ENCODE measurements at regions not wholly inside any gene's neighbourhood (a gene's known extent, or its start where the extent isn't known, plus 50 kb on each side); places are given as distances from the start of the nearest gene placed in this dataset.
"Not testable (repeated sequence)": the region's sequence is repeated elsewhere in the genome, so short reads cannot be mapped to it uniquely, and the experiment has no call there.

DNA sequence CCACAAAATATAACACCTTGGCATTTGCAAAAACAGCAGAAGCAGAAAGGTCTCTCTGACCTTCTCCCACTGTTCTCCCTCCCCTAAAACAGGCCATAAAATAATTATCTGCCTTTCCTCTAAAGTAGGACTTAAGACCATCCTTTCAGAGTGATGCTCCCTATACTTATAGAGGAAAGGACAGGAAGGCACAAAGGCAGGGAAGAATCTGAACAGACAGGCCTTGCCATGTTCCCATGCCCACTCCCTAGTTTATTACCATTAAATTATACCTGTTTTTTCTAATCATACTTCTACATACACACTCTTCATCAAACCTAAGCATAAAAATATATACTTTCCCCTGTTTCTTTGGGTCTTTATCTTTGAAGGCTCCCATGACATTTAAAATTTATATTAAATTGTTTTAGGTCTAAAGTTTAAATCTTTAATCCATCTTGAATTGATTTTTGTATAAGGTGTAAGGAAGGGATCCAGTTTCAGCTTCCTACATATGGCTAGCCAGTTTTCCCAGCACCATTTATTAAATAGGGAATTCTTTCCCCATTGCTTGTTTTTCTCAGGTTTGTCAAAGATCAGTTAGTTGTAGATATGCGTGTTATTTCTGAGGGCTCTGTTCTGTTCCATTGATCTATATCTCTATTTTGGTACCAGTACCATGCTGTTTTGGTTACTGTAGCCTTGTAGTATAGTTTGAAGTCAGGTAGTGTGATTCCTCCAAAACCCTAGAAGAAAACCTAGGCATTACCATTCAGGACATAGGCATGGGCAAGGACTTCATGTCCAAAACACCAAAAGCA, 755.8 kb upstream of the ADGRB3 start (continued):
- TF ChIP-seq, protein P1, sequence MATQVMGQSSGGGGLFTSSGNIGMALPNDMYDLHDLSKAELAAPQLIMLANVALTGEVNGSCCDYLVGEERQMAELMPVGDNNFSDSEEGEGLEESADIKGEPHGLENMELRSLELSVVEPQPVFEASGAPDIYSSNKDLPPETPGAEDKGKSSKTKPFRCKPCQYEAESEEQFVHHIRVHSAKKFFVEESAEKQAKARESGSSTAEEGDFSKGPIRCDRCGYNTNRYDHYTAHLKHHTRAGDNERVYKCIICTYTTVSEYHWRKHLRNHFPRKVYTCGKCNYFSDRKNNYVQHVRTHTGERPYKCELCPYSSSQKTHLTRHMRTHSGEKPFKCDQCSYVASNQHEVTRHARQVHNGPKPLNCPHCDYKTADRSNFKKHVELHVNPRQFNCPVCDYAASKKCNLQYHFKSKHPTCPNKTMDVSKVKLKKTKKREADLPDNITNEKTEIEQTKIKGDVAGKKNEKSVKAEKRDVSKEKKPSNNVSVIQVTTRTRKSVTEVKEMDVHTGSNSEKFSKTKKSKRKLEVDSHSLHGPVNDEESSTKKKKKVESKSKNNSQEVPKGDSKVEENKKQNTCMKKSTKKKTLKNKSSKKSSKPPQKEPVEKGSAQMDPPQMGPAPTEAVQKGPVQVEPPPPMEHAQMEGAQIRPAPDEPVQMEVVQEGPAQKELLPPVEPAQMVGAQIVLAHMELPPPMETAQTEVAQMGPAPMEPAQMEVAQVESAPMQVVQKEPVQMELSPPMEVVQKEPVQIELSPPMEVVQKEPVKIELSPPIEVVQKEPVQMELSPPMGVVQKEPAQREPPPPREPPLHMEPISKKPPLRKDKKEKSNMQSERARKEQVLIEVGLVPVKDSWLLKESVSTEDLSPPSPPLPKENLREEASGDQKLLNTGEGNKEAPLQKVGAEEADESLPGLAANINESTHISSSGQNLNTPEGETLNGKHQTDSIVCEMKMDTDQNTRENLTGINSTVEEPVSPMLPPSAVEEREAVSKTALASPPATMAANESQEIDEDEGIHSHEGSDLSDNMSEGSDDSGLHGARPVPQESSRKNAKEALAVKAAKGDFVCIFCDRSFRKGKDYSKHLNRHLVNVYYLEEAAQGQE (IDR thresholded peaks at IDR 0.05; ENCODE audit: borderline replicate concordance) = not testable (repeated sequence)
- TF ChIP-seq, protein P1 (CRISPR knock-in tag; IDR thresholded peaks at IDR 0.05; ENCODE audit: low read depth) = peak; percentile 90
- TF ChIP-seq NONO (IDR thresholded peaks at IDR 0.05; ENCODE audit: low read depth in 2 of 2, low read length in 1 of 2) (peak in 1 of 2 experiments; percentile 32; a peak in 1 of 4 replicates), KDM5B (IDR thresholded peaks at IDR 0.05; ENCODE audit: insufficient replicate concordance, low read depth, low read length) (peak; percentile 93), SRF (CRISPR knock-in tag; IDR thresholded peaks at IDR 0.05) (peak in 1 of 2 experiments; percentile 90; a peak in 2 of 4 replicates), L3MBTL2 (IDR thresholded peaks at IDR 0.05) (peak; percentile 20; the same call in 1 of the 2 replicates), ZNF253 (CRISPR knock-in tag; conservative IDR thresholded peaks at IDR 0.05) (peak; percentile 92), RHOXF2B (CRISPR knock-in tag; conservative IDR thresholded peaks at IDR 0.05) (peak; percentile 97), FOXP1 (CRISPR knock-in tag; IDR thresholded peaks at IDR 0.05) (0 out of 2 replicates have a peak, but pooled peaks have one; percentile 24), MLX (CRISPR knock-in tag; conservative IDR thresholded peaks at IDR 0.05) (peak in 1 of 2 experiments; percentile 94; a peak in 2 of 4 replicates)
- TF ChIP-seq, protein P2, sequence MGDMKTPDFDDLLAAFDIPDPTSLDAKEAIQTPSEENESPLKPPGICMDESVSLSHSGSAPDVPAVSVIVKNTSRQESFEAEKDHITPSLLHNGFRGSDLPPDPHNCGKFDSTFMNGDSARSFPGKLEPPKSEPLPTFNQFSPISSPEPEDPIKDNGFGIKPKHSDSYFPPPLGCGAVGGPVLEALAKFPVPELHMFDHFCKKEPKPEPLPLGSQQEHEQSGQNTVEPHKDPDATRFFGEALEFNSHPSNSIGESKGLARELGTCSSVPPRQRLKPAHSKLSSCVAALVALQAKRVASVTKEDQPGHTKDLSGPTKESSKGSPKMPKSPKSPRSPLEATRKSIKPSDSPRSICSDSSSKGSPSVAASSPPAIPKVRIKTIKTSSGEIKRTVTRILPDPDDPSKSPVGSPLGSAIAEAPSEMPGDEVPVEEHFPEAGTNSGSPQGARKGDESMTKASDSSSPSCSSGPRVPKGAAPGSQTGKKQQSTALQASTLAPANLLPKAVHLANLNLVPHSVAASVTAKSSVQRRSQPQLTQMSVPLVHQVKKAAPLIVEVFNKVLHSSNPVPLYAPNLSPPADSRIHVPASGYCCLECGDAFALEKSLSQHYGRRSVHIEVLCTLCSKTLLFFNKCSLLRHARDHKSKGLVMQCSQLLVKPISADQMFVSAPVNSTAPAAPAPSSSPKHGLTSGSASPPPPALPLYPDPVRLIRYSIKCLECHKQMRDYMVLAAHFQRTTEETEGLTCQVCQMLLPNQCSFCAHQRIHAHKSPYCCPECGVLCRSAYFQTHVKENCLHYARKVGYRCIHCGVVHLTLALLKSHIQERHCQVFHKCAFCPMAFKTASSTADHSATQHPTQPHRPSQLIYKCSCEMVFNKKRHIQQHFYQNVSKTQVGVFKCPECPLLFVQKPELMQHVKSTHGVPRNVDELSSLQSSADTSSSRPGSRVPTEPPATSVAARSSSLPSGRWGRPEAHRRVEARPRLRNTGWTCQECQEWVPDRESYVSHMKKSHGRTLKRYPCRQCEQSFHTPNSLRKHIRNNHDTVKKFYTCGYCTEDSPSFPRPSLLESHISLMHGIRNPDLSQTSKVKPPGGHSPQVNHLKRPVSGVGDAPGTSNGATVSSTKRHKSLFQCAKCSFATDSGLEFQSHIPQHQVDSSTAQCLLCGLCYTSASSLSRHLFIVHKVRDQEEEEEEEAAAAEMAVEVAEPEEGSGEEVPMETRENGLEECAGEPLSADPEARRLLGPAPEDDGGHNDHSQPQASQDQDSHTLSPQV (IDR thresholded peaks at IDR 0.05) = peak; percentile 30; the same call in 1 of the 2 replicates
- TF ChIP-seq, protein P3, sequence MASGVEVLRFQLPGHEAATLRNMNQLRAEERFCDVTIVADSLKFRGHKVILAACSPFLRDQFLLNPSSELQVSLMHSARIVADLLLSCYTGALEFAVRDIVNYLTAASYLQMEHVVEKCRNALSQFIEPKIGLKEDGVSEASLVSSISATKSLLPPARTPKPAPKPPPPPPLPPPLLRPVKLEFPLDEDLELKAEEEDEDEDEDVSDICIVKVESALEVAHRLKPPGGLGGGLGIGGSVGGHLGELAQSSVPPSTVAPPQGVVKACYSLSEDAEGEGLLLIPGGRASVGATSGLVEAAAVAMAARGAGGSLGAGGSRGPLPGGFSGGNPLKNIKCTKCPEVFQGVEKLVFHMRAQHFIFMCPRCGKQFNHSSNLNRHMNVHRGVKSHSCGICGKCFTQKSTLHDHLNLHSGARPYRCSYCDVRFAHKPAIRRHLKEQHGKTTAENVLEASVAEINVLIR (CRISPR knock-in tag; IDR thresholded peaks at IDR 0.05) = 0 out of 2 replicates have a peak, but pooled peaks have one; percentile 20

Data from K562 (cell line).